ENCODE measurements at regions not wholly inside any gene's neighbourhood (a gene's known extent, or its start where the extent isn't known, plus 50 kb on each side); places are given as distances from the start of the nearest gene placed in this dataset.

DNA sequence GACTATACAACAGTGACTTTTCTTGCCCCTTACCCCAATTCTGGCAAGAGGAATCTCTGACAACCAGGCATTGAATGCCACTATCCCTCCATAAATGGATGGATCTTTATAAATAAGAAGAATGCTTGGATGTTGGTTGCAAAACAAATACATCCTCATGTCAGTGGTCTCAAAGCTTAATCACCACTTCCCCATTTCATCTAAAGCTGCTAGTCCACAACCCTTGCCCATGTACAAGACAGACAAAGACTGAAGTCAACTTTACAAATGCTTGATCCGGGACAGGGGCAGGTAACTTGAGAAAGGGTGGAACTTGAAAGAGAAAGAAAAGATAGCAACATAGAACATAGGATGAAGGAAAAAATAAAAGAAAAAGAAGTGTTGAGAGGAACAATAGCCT is 540.5 kb upstream of the NOX3 start:
- no peaks in the 10 kb centered on the region for H3K4me1 ChIP-seq (ENCODE audit: control insufficient read depth in 1 of 2, insufficient read depth in 1 of 2, low read depth in 1 of 2, low read length in 1 of 2)
- no peaks in the 10 kb centered on the region for H3K9me3 ChIP-seq
- no peak overlapping the region for H3K4me3 ChIP-seq (ENCODE audit: low read depth in 1 of 2, low read length in 1 of 2)
- no peaks in the 10 kb centered on the region for H3K27me3 ChIP-seq
- no peaks in the 10 kb centered on the region for H3K36me3 ChIP-seq
- TF ChIP-seq, protein P1, sequence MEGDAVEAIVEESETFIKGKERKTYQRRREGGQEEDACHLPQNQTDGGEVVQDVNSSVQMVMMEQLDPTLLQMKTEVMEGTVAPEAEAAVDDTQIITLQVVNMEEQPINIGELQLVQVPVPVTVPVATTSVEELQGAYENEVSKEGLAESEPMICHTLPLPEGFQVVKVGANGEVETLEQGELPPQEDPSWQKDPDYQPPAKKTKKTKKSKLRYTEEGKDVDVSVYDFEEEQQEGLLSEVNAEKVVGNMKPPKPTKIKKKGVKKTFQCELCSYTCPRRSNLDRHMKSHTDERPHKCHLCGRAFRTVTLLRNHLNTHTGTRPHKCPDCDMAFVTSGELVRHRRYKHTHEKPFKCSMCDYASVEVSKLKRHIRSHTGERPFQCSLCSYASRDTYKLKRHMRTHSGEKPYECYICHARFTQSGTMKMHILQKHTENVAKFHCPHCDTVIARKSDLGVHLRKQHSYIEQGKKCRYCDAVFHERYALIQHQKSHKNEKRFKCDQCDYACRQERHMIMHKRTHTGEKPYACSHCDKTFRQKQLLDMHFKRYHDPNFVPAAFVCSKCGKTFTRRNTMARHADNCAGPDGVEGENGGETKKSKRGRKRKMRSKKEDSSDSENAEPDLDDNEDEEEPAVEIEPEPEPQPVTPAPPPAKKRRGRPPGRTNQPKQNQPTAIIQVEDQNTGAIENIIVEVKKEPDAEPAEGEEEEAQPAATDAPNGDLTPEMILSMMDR (IDR thresholded peaks at IDR 0.05): no peak
- no peak overlapping the region for H3K27ac ChIP-seq

GRCh38 chr6:155995281-155995680 is 539.6 kb upstream of the NOX3 start:
- no peak overlapping the region for H3K27ac ChIP-seq
- TF ChIP-seq, protein P1 (IDR thresholded peaks at IDR 0.05): no peak
- no peaks in the 10 kb centered on the region for H3K9me3 ChIP-seq
- H3K27me3 ChIP-seq: no peaks in the 10 kb centered on the region
- no peaks in the 10 kb centered on the region for H3K4me1 ChIP-seq (ENCODE audit: control insufficient read depth in 1 of 2, insufficient read depth in 1 of 2, low read depth in 1 of 2, low read length in 1 of 2)
- no peak overlapping the region for H3K4me3 ChIP-seq (ENCODE audit: low read depth in 1 of 2, low read length in 1 of 2)
- H3K36me3 ChIP-seq: no peaks in the 10 kb centered on the region

GRCh38 chr6:155994086-155994485 is 538.4 kb upstream of the NOX3 start:
- H3K4me1 ChIP-seq (ENCODE audit: control insufficient read depth in 1 of 2, insufficient read depth in 1 of 2, low read depth in 1 of 2, low read length in 1 of 2): no peaks in the 10 kb centered on the region
- H3K36me3 ChIP-seq: no peaks in the 10 kb centered on the region
- H3K27ac ChIP-seq: no peak overlapping the region
- TF ChIP-seq, protein P1 (IDR thresholded peaks at IDR 0.05): no peak
- no peaks in the 10 kb centered on the region for H3K27me3 ChIP-seq
- no peaks in the 10 kb centered on the region for H3K9me3 ChIP-seq
- H3K4me3 ChIP-seq (ENCODE audit: low read depth in 1 of 2, low read length in 1 of 2): no peak overlapping the region

DNA sequence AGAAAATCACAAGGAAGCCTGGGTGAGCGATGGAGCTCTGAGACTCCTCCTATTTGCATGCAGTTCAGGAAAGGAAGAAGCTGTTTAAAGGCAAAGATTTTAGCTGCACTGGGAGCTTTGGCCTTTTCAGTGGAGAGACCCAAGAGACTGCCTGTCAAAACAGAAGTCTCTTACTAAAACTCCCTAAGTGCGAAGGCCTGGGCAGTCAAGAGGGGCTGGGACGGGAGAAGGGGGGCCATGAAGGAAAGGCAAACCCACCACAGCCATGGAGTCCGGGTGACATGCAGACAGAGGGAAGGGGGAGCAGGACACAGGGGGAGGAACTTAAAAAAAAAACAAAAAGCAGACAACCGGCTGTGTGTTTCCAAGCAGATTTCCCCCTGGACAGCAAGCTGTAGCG is 537.6 kb upstream of the NOX3 start:
- H3K27me3 ChIP-seq: no peaks in the 10 kb centered on the region
- H3K36me3 ChIP-seq: no peaks in the 10 kb centered on the region
- TF ChIP-seq, protein P1 (IDR thresholded peaks at IDR 0.05): no peak
- H3K9me3 ChIP-seq: no peaks in the 10 kb centered on the region
- no peak overlapping the region for H3K27ac ChIP-seq
- no peaks in the 10 kb centered on the region for H3K4me1 ChIP-seq (ENCODE audit: control insufficient read depth in 1 of 2, insufficient read depth in 1 of 2, low read depth in 1 of 2, low read length in 1 of 2)
- H3K4me3 ChIP-seq (ENCODE audit: low read depth in 1 of 2, low read length in 1 of 2): no peak overlapping the region

- TF ChIP-seq, protein P1 (IDR thresholded peaks at IDR 0.05): no peak
Measured at GRCh38 chr6:155985660-155986138, 530.1 kb upstream of the NOX3 start.

DNA sequence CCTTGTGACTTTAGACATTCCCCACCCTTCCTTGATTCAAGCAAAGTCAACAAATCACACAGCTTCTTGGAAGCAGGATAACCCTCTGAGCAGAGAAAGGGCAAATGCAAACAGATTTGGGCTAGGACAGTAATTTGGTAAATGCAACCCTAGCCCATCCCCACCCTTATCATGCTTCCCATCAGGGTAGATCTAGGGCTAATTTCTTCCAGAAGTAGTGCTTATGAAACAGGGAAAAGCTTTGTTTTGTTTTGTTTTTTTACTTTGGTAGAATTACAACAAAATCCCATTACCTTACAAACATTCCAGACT is 525.1 kb upstream of the NOX3 start:
- Histone ChIP-seq H3K4me3 (ENCODE audit: low read depth in 1 of 2, low read length in 1 of 2) (no peak overlapping the region), H3K27ac (no peak overlapping the region), H3K27me3 (no peaks in the 10 kb centered on the region), H3K9me3 (no peaks in the 10 kb centered on the region), H3K4me1 (ENCODE audit: control insufficient read depth in 1 of 2, insufficient read depth in 1 of 2, low read depth in 1 of 2, low read length in 1 of 2) (no peaks in the 10 kb centered on the region), H3K36me3 (no peaks in the 10 kb centered on the region)
- TF ChIP-seq, protein P1 (IDR thresholded peaks at IDR 0.05): no peak

More at GRCh38 chr6:155985660-155986138, 530.1 kb upstream of the NOX3 start:
- no peak overlapping the region for H3K4me3 ChIP-seq (ENCODE audit: low read depth in 1 of 2, low read length in 1 of 2)
- H3K36me3 ChIP-seq: no peaks in the 10 kb centered on the region
- no peak overlapping the region for H3K27ac ChIP-seq
- H3K9me3 ChIP-seq: no peaks in the 10 kb centered on the region
- no peaks in the 10 kb centered on the region for H3K27me3 ChIP-seq
- H3K4me1 ChIP-seq (ENCODE audit: control insufficient read depth in 1 of 2, insufficient read depth in 1 of 2, low read depth in 1 of 2, low read length in 1 of 2): no peaks in the 10 kb centered on the region
